Caco-2 (cell line): ENCODE measurements at regions not wholly inside any gene's neighbourhood (a gene's known extent, or its start where the extent isn't known, plus 50 kb on each side); places are given as distances from the start of the nearest gene placed in this dataset.

Experiments
- BruUV-seq: library from RNA; stranded (reverse); fragments of 400-500 nt; replicated peaks from 2 replicates; lab custom pipeline; 2021; lab: Mats Ljungman, UMichigan
- CTCF ChIA-PET: fragments of 300-600 bp; sonication (Branson Sonifier 250); formaldehyde crosslinking; loops from one replicate; lab custom pipeline; 2022; ENCODE audit warnings: antibody characterized with exemption; lab: Charles Lee
- POLR2A ChIA-PET: fragments of 300-600 bp; sonication (Branson Sonifier 250); formaldehyde crosslinking; loops from one replicate; lab custom pipeline; 2022; ENCODE audit warnings: antibody characterized with exemption; lab: Charles Lee
- DNase-seq, 2 experiments: peaks; one replicate each; pipeline versions ENCODE4 v3.0.0 to v3.0.0-alpha.2; 2020 to 2022
- H3K27me3 ChIP-seq: replicated peaks from 2 replicates; pipeline ENCODE4 v1.6.0; 2011; ENCODE audit warnings: low read length; ENCODE audit not compliant: control insufficient read depth, insufficient read depth
- H3K36me3 ChIP-seq: 2 replicates; pipeline ENCODE4 v1.5.1; 2011; ENCODE audit warnings: low read length; ENCODE audit not compliant: control insufficient read depth, insufficient read depth
- H3K4me1 ChIP-seq: fragments of 250-450 bp; sonication (Bioruptor Pico); 2 replicates; pipeline ENCODE4 v1.5.1; 2020; ENCODE audit warnings: mild to moderate bottlenecking
- H3K4me3 ChIP-seq: 2 replicates; pipeline ENCODE4 v1.5.1; 2011; ENCODE audit warnings: low read depth, mild to moderate bottlenecking, control low read depth, low read length
- H3K9me3 ChIP-seq: fragments of 250-450 bp; sonication (Bioruptor Pico); 2 replicates; pipeline ENCODE4 v1.5.1; 2020; ENCODE audit warnings: mild to moderate bottlenecking, moderate library complexity
- H3K27ac Mint-ChIP-seq: one replicate; pipeline ENCODE4 v1.8.0; 2022; ENCODE audit warnings: mixed read lengths; ENCODE audit not compliant: unreplicated experiment
- H3K27me3 Mint-ChIP-seq: one replicate; pipeline ENCODE4 v1.8.0; 2022; ENCODE audit warnings: mixed read lengths; ENCODE audit not compliant: insufficient read depth, unreplicated experiment
- H3K36me3 Mint-ChIP-seq: one replicate; pipeline ENCODE4 v1.8.0; 2022; ENCODE audit warnings: mild to moderate bottlenecking, mixed read lengths; ENCODE audit not compliant: insufficient read depth, unreplicated experiment
- H3K4me1 Mint-ChIP-seq: one replicate; pipeline ENCODE4 v1.8.0; 2022; ENCODE audit warnings: low read depth, mixed read lengths; ENCODE audit not compliant: unreplicated experiment
- H3K4me3 Mint-ChIP-seq: one replicate; pipeline ENCODE4 v1.8.0; 2022; ENCODE audit warnings: mild to moderate bottlenecking, moderate library complexity, mixed read lengths; ENCODE audit not compliant: unreplicated experiment
- H3K9me3 Mint-ChIP-seq: one replicate; pipeline ENCODE4 v1.8.0; 2022; ENCODE audit warnings: mixed read lengths; ENCODE audit not compliant: unreplicated experiment
- CTCF ChIP-seq, 2 experiments: fragments of 200-600 bp in 1 of 2; IDR thresholded peaks; 1 replicate in 1 of 2; 2 replicates in 1 of 2; pipeline versions ENCODE4 v1.5.1 to v1.8.0; 2011 to 2022; ENCODE audit warnings: antibody characterized with exemption in 1 of 2, control low read depth in 1 of 2, inconsistent platforms in 1 of 2, low read depth in 1 of 2, low read length in 1 of 2, mild to moderate bottlenecking in 1 of 2, moderate library complexity in 1 of 2; ENCODE audit not compliant: insufficient read depth in 1 of 2, severe bottlenecking in 1 of 2, unreplicated experiment in 1 of 2
- intact Hi-C: fragments of 100-400 bp; cut with micrococcal nuclease; formaldehyde crosslinking; loops from one replicate; pipeline ENCODE4 v1.10.0; 2022; ENCODE audit not compliant: unreplicated experiment

- no peaks in the 10 kb centered on the region for H3K4me1 Mint-ChIP-seq
- H3K4me3 Mint-ChIP-seq: no peak overlapping the region
- ChIA-PET POLR2A (no interaction called here), CTCF (no interaction called here)
- Histone ChIP-seq H3K27me3 (no peaks in the 10 kb centered on the region), H3K4me1 (no peaks in the 10 kb centered on the region), H3K9me3 (no peaks in the 10 kb centered on the region), H3K36me3 (no peaks in the 10 kb centered on the region), H3K4me3 (no peak overlapping the region)
- H3K27me3 Mint-ChIP-seq: no peaks in the 10 kb centered on the region
- intact Hi-C loops: no loop called here
- TF ChIP-seq CTCF (IDR thresholded peaks at IDR 0.05; ENCODE audit: insufficient read depth in 1 of 2, low read depth in 1 of 2, low read length in 1 of 2, severe bottlenecking in 1 of 2, unreplicated experiment in 1 of 2): no peak
- H3K36me3 Mint-ChIP-seq: no peaks in the 10 kb centered on the region
- H3K27ac Mint-ChIP-seq: no peak overlapping the region
- no peak for DNase-seq
- BruUV-seq: no TSS peak
- no peaks in the 10 kb centered on the region for H3K9me3 Mint-ChIP-seq
Measured at GRCh38 chr4:135497563-135498152, 1296.1 kb upstream of the PABPC4L start.

GRCh38 chr4:135492439-135492838 is 1290.8 kb upstream of the PABPC4L start:
- intact Hi-C loops: no loop called here
- Histone ChIP-seq H3K36me3 (no peaks in the 10 kb centered on the region), H3K27me3 (no peaks in the 10 kb centered on the region), H3K9me3 (no peaks in the 10 kb centered on the region), H3K4me1 (no peaks in the 10 kb centered on the region), H3K4me3 (no peak overlapping the region)
- DNase-seq: no peak
- ChIA-PET CTCF (no interaction called here), POLR2A (no interaction called here)
- Mint-ChIP-seq H3K4me1 (no peaks in the 10 kb centered on the region), H3K4me3 (no peak overlapping the region), H3K36me3 (no peaks in the 10 kb centered on the region), H3K27ac (no peak overlapping the region), H3K27me3 (peaks cover 2% of the 10 kb centered on the region), H3K9me3 (no peaks in the 10 kb centered on the region)
- BruUV-seq: no TSS peak
- TF ChIP-seq CTCF (IDR thresholded peaks at IDR 0.05; ENCODE audit: insufficient read depth in 1 of 2, low read depth in 1 of 2, low read length in 1 of 2, severe bottlenecking in 1 of 2, unreplicated experiment in 1 of 2): no peak

GRCh38 chr4:135485371-135485770 is 1283.8 kb upstream of the PABPC4L start:
- Mint-ChIP-seq H3K4me1 (no peaks in the 10 kb centered on the region), H3K4me3 (no peak overlapping the region), H3K36me3 (no peaks in the 10 kb centered on the region), H3K27ac (no peak overlapping the region), H3K27me3 (no peaks in the 10 kb centered on the region), H3K9me3 (no peaks in the 10 kb centered on the region)
- ChIA-PET CTCF (no interaction called here), POLR2A (no interaction called here)
- no peaks in the 10 kb centered on the region for H3K9me3 ChIP-seq
- no peak for DNase-seq
- no TSS peak for BruUV-seq
- intact Hi-C loops: no loop called here
- no peaks in the 10 kb centered on the region for H3K27me3 ChIP-seq
- H3K4me1 ChIP-seq: no peaks in the 10 kb centered on the region
- no peak for TF ChIP-seq CTCF (IDR thresholded peaks at IDR 0.05; ENCODE audit: insufficient read depth in 1 of 2, low read depth in 1 of 2, low read length in 1 of 2, severe bottlenecking in 1 of 2, unreplicated experiment in 1 of 2)
- H3K4me3 ChIP-seq: no peak overlapping the region
- no peaks in the 10 kb centered on the region for H3K36me3 ChIP-seq
